ENCODE measurements at regions not wholly inside any gene's neighbourhood (a gene's known extent, or its start where the extent isn't known, plus 50 kb on each side); places are given as distances from the start of the nearest gene placed in this dataset.

GRCh38 chr9:135275571-135276289 is 188.3 kb downstream of the OLFM1 start:
- Histone ChIP-seq H3K4me1 (peaks cover 0 to 3% (median 0%) of the 10 kb centered on the region in 4 donors), H3K27me3 (no peaks in the 10 kb centered on the region), H3K9me3 (no peaks in the 10 kb centered on the region), H3K36me3 (no peaks in the 10 kb centered on the region), H3K4me3 (no peak overlapping the region), H3K27ac (no peak overlapping the region)
- intact Hi-C loops (cut with DNase I) = no loop called here
- WGBS (ENCODE audit: insufficient coverage, low coverage, low lambda C conversion rate, missing lambda C conversion rate) = 85% methylated on average over 4 of the region's 20 CpGs
- no peak for TF ChIP-seq POLR2A (IDR thresholded peaks at IDR 0.05)
- TF ChIP-seq, protein P1, sequence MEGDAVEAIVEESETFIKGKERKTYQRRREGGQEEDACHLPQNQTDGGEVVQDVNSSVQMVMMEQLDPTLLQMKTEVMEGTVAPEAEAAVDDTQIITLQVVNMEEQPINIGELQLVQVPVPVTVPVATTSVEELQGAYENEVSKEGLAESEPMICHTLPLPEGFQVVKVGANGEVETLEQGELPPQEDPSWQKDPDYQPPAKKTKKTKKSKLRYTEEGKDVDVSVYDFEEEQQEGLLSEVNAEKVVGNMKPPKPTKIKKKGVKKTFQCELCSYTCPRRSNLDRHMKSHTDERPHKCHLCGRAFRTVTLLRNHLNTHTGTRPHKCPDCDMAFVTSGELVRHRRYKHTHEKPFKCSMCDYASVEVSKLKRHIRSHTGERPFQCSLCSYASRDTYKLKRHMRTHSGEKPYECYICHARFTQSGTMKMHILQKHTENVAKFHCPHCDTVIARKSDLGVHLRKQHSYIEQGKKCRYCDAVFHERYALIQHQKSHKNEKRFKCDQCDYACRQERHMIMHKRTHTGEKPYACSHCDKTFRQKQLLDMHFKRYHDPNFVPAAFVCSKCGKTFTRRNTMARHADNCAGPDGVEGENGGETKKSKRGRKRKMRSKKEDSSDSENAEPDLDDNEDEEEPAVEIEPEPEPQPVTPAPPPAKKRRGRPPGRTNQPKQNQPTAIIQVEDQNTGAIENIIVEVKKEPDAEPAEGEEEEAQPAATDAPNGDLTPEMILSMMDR (IDR thresholded peaks at IDR 0.05) = no peak
- DNase-seq = no peak
- ATAC-seq = peak in 2 of 4 donors; percentile 7 to 43

DNA sequence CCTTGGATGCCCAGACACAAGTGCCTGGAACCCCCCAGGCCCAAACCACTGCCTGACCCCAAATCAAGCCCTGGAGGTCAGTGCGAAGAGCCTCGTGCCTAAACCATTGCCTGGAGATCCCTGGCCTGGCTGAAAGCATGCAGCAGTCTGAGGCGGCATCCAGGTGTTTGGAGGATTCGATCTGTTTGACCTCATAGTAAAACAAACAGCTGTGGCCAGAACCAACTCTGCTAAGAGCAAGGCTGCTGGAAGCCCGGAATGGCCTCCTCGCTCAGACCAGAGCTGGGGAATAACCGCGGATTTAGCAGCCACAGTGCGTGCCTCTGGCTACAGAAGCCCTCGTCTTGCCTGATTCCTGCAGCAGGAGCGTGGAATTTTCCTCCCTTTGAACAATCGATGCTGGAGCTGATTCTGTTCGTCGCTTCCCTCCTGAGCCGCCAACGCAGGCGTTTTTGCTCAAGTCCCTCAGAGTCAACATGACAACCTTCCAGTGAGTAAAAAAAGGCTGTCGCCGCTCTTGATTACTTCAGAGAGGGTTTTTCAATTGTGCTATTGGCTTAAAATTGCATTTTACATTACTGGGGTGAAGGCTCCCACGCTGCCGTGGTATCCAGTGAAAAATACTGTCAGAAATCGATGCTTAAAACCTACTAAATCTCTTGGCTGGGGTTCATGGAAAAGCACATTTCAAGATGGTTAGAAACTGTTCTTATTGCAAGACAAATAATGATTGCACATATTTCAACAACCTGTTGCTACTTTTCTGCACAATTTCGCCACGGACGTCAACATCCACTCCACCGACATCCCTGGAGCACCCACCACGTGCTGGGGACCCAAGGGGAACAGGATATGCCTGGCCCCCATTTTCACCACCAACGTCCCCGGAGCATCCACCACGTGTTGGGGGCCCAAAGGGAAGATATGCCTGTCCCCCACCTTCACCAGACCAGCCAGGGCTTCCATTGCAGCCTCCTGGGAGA is 190.0 kb downstream of the OLFM1 start:
- Histone ChIP-seq H3K36me3 (no peaks in the 10 kb centered on the region), H3K4me1 (peaks cover 0 to 3% (median 0%) of the 10 kb centered on the region in 4 donors), H3K27ac (no peak overlapping the region), H3K4me3 (no peak overlapping the region), H3K9me3 (no peaks in the 10 kb centered on the region), H3K27me3 (no peaks in the 10 kb centered on the region)
- intact Hi-C loops (cut with DNase I) = no loop called here
- TF ChIP-seq POLR2A (IDR thresholded peaks at IDR 0.05) = no peak
- TF ChIP-seq, protein P1 (IDR thresholded peaks at IDR 0.05) = no peak
- DNase-seq (no peak), ATAC-seq (peak; percentile 21 to 60 (median 52))
- WGBS (ENCODE audit: insufficient coverage, low coverage, low lambda C conversion rate, missing lambda C conversion rate) = 63% methylated on average over 19 of the region's 30 CpGs

GRCh38 chr9:135278586-135278985 is 191.1 kb downstream of the OLFM1 start:
- Histone ChIP-seq H3K36me3 (no peaks in the 10 kb centered on the region), H3K4me3 (no peak overlapping the region), H3K9me3 (no peaks in the 10 kb centered on the region), H3K4me1 (peaks cover 0 to 3% (median 0%) of the 10 kb centered on the region in 4 donors), H3K27ac (no peak overlapping the region), H3K27me3 (no peaks in the 10 kb centered on the region)
- TF ChIP-seq, protein P1 (IDR thresholded peaks at IDR 0.05) = no peak
- no peak for TF ChIP-seq POLR2A (IDR thresholded peaks at IDR 0.05)
- intact Hi-C loops (cut with DNase I) = no loop called here
- no peak for DNase-seq
- ATAC-seq = no peak
- 79% methylated on average over 10 of the region's 15 CpGs for WGBS (ENCODE audit: insufficient coverage, low coverage, low lambda C conversion rate, missing lambda C conversion rate)

GRCh38 chr9:135279385-135279784 is 191.9 kb downstream of the OLFM1 start:
- TF ChIP-seq POLR2A (IDR thresholded peaks at IDR 0.05) = no peak
- TF ChIP-seq, protein P1 (IDR thresholded peaks at IDR 0.05) = no peak
- Histone ChIP-seq H3K4me3 (no peak overlapping the region), H3K36me3 (no peaks in the 10 kb centered on the region), H3K4me1 (peaks cover 0 to 3% (median 0%) of the 10 kb centered on the region in 4 donors), H3K9me3 (no peaks in the 10 kb centered on the region), H3K27me3 (no peaks in the 10 kb centered on the region), H3K27ac (no peak overlapping the region)
- no peak for ATAC-seq
- 80% methylated on average over 1 of the region's 12 CpGs for WGBS (ENCODE audit: insufficient coverage, low coverage, low lambda C conversion rate, missing lambda C conversion rate)
- intact Hi-C loops (cut with DNase I) = no loop called here
- no peak for DNase-seq

Measured in right lobe of liver (tissue), 6 donors.